ENCODE measurements at regions not wholly inside any gene's neighbourhood (a gene's known extent, or its start where the extent isn't known, plus 50 kb on each side); places are given as distances from the start of the nearest gene placed in this dataset.

DNA sequence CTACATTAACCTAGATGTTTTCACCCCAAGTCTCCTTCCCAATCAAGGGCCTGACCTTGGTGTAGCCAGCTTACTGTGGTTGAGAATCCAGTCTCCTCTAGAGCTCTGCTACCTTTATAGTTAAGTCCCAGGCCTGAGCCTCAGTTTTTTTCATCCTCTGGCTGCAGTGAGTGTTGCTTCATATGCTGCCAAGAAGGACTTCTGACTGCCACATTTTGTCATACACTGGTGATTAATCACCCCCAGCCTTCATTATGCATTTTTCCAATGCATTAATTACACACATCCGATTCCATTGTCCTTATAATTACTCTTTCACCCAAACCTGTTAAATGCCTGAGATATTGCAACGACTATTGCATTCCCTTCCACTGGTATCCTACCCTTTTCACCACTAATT is 66.3 kb upstream of the FGGY start:
- no peak for DNase-seq

GRCh38 chr1:59232216-59232615 is 64.7 kb upstream of the FGGY start:
- no peak for DNase-seq

DNA sequence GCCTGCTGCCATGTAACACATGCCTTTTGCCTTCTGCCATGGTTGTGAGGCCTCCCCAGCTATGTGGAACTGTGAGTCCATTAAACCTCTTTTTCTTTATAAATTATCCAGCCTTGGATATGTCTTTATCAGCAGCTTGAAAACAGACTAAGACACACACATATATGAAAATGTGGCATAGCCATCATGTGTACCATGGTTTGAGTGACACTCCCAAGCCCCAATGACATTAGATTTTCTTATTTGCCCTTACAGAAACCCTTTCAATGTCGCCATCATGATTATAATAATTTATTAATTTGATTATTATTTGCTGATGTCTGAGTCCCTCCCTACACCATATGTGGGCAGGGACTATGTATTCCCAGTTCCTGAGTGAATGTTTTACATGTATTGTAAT is 63.5 kb upstream of the FGGY start:
- no peak for DNase-seq

GRCh38 chr1:59236721-59237545 is 60.0 kb upstream of the FGGY start:
- DNase-seq, result no peak

GRCh38 chr1:59237900-59238299 is 59.0 kb upstream of the FGGY start:
- no peak for DNase-seq

- DNase-seq, result no peak
Observed at GRCh38 chr1:59238333-59238934, 58.5 kb upstream of the FGGY start.

GRCh38 chr1:59238993-59239392 is 57.9 kb upstream of the FGGY start:
- DNase-seq, result no peak

DNA sequence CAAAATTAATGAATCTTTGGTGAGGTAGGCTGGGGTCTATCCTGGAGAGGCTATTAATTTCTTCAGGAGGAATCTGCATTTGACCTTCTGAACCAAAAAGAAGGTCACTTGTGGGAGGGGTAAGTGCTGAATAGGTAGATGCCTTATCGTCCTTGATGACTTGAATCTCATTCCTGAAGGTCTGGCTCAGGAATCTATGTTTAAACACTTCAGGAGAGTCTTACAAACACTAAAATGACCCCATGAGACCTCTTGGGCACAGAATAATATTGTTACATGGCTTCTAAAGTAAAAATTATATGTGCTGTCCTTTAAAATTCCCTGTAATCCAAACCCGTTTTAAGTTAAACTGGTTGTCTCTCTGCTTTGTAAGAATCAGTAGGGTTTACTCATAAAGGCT is 55.0 kb upstream of the FGGY start:
- DNase-seq, result no peak

GRCh38 chr1:59242370-59242769 is 54.5 kb upstream of the FGGY start:
- no peak for DNase-seq

DNA sequence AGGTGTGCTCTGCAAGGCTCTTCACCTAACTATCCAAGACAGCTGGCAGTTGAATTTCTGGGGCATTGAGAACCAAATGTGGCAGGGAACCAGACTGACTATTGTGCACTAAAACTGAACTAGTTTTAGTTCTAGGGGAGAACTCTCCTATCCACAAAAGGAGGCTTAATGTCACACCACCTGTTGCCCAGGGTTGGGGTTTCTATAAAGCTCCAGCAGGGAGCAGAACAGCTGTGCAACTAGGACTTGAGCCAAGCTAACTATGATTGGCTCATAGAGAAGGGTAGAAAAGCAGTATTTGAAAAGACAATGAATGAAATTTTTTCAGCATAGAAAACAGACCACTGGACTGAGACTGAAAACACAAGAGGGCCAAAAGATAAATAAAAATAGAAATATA is 53.3 kb upstream of the FGGY start:
- DNase-seq, result no peak

DNA sequence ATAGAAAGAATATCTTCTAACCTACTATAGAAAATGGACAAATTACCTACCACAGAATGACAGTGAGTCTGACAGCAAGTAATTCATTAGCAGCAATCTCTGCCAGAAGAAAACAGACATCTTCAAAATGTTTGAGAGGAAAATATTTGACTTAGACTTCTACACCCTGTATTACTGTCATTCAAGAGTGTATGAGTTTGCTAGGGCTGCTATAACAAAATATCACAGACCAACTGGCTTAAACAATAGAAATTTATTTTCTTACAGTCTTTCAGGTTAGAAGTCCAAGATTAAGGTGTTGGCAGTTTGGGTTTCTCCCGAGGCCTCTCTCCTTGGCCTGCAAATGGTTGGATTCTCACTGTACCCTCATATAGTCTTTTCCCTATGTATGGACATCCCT is 52.9 kb upstream of the FGGY start:
- no peak for DNase-seq

DNA sequence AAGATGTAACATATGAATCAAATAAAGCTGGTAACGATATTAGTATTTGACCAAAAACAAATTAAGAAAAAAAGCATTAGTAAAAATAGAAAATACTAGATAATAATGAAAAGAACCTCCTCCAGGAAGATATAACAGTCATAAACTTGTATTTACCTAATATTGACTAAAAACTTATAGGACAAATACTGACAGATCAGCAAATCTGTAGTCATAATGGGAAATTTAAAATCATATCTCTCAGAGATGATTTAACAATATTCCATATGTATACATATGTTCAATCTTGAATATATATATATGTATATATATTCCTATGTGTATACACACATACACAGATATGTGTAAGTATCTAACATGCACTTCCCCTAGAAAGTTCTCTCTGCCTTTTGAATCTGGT is 52.0 kb upstream of the FGGY start:
- no peak for DNase-seq

Measured in inflammatory macrophage treated with lipopolysaccharide for 4 hours (primary cell).